H9 (cell line): ENCODE measurements at regions not wholly inside any gene's neighbourhood (a gene's known extent, or its start where the extent isn't known, plus 50 kb on each side); places are given as distances from the start of the nearest gene placed in this dataset.

ENCODE experiments used
- DNase-seq: peaks from one replicate; pipeline ENCODE4 v3.0.0-alpha.2; 2017
- H2AFZ ChIP-seq: one replicate; pipeline ENCODE4 v1.6.1; 2013; ENCODE audit warnings: mild to moderate bottlenecking, low read length, control low read depth, moderate library complexity
- H2AK5ac ChIP-seq: 2 replicates; pipeline ENCODE4 v1.6.1; 2013; ENCODE audit warnings: low read length, control low read depth, mixed read lengths; ENCODE audit not compliant: insufficient read length
- H2BK120ac ChIP-seq: one replicate; pipeline ENCODE4 v1.6.1; 2013; ENCODE audit warnings: low read depth, mild to moderate bottlenecking, low read length, control low read depth, inconsistent platforms; ENCODE audit not compliant: poor library complexity, severe bottlenecking
- H2BK12ac ChIP-seq: 2 replicates; pipeline ENCODE4 v1.6.1; 2013; ENCODE audit warnings: low read length, control low read depth, mixed read lengths, low read depth; ENCODE audit not compliant: insufficient read length
- H2BK15ac ChIP-seq: 2 replicates; pipeline ENCODE4 v1.6.1; 2013; ENCODE audit warnings: low read depth, low read length, control low read depth
- H2BK20ac ChIP-seq: one replicate; pipeline ENCODE4 v1.6.1; 2013; ENCODE audit warnings: low read depth, mild to moderate bottlenecking, low read length, control low read depth, inconsistent platforms; ENCODE audit not compliant: poor library complexity, severe bottlenecking
- H2BK5ac ChIP-seq: 2 replicates; pipeline ENCODE4 v1.6.1; 2013; ENCODE audit warnings: low read length, control low read depth, mixed read lengths; ENCODE audit not compliant: insufficient read length
- H3K14ac ChIP-seq: 2 replicates; pipeline ENCODE4 v1.6.1; 2013; ENCODE audit warnings: low read length, control low read depth; ENCODE audit not compliant: insufficient read depth
- H3K18ac ChIP-seq: 2 replicates; pipeline ENCODE4 v1.6.1; 2013; ENCODE audit warnings: low read depth, mild to moderate bottlenecking, mixed read lengths, low read length, control low read depth; ENCODE audit not compliant: insufficient read length
- H3K23ac ChIP-seq: 2 replicates; pipeline ENCODE4 v1.6.1; 2013; ENCODE audit warnings: low read length, control low read depth, mixed read lengths, low read depth; ENCODE audit not compliant: insufficient read length
- H3K23me2 ChIP-seq: 2 replicates; pipeline ENCODE4 v1.6.1; 2013; ENCODE audit warnings: low read depth, mild to moderate bottlenecking, mixed read lengths, low read length, control low read depth; ENCODE audit not compliant: insufficient read length, poor library complexity, severe bottlenecking
- H3K27ac ChIP-seq: 2 replicates; pipeline ENCODE4 v1.5.1; 2013; ENCODE audit warnings: low read length, control low read depth, mixed read lengths, low read depth; ENCODE audit not compliant: insufficient read length
- H3K27me3 ChIP-seq: 2 replicates; pipeline ENCODE4 v1.6.1; 2013; ENCODE audit warnings: low read length, control low read depth, inconsistent platforms; ENCODE audit not compliant: insufficient read depth
- H3K4ac ChIP-seq: 2 replicates; pipeline ENCODE4 v1.6.1; 2013; ENCODE audit warnings: low read depth, mild to moderate bottlenecking, control low read depth, inconsistent platforms, low read length, moderate library complexity
- H3K4me1 ChIP-seq: 2 replicates; pipeline ENCODE4 v1.6.1; 2013; ENCODE audit warnings: low read length, control low read depth, inconsistent platforms; ENCODE audit not compliant: insufficient read depth
- H3K4me2 ChIP-seq: 2 replicates; pipeline ENCODE4 v1.6.1; 2013; ENCODE audit warnings: low read length, control low read depth, mixed read lengths; ENCODE audit not compliant: insufficient read length, insufficient read depth
- H3K56ac ChIP-seq: 2 replicates; pipeline ENCODE4 v1.6.1; 2013; ENCODE audit warnings: low read depth, mild to moderate bottlenecking, mixed read lengths, low read length, control low read depth; ENCODE audit not compliant: insufficient read length
- H3K79me1 ChIP-seq: 2 replicates; pipeline ENCODE4 v1.6.1; 2013; ENCODE audit warnings: low read depth, mild to moderate bottlenecking, moderate library complexity, low read length, control low read depth, inconsistent platforms; ENCODE audit not compliant: insufficient read depth, poor library complexity, severe bottlenecking
- H3K79me2 ChIP-seq: 2 replicates; pipeline ENCODE4 v1.6.1; 2013; ENCODE audit warnings: low read length, control low read depth, inconsistent platforms; ENCODE audit not compliant: insufficient read depth
- H3K9ac ChIP-seq: 2 replicates; pipeline ENCODE4 v1.6.1; 2013; ENCODE audit warnings: low read length, control low read depth, mixed read lengths; ENCODE audit not compliant: insufficient read length; ENCODE audit errors: extremely low read depth
- H3K9me3 ChIP-seq: one replicate; pipeline ENCODE4 v1.6.1; 2013; ENCODE audit warnings: low read depth, low read length, inconsistent platforms; ENCODE audit not compliant: control insufficient read depth
- H3T11ph ChIP-seq: one replicate; pipeline ENCODE4 v1.6.1; 2013; ENCODE audit warnings: mild to moderate bottlenecking, low read length, control low read depth, inconsistent platforms
- H4K20me1 ChIP-seq: one replicate; pipeline ENCODE4 v1.6.1; 2013; ENCODE audit not compliant: control insufficient read depth, insufficient read length, insufficient read depth
- H4K5ac ChIP-seq: 2 replicates; pipeline ENCODE4 v1.6.1; 2013; ENCODE audit warnings: low read depth, mild to moderate bottlenecking, mixed read lengths, low read length, control low read depth; ENCODE audit not compliant: insufficient read length
- H4K8ac ChIP-seq: replicated peaks from 2 replicates; pipeline ENCODE4 v1.6.1; 2013; ENCODE audit warnings: low read length, control low read depth, mixed read lengths, low read depth; ENCODE audit not compliant: insufficient read length
- H4K91ac ChIP-seq: 2 replicates; pipeline ENCODE4 v1.6.1; 2013; ENCODE audit warnings: low read depth, mild to moderate bottlenecking, moderate library complexity, mixed read lengths, low read length, control low read depth; ENCODE audit not compliant: insufficient read length
- H3K27ac Mint-ChIP-seq, 3 experiments: 2 replicates in 2 of 3; 3 replicates in 1 of 3; pipeline ENCODE4 v1.8.0; 2020 to 2021; ENCODE audit warnings: mixed read lengths in 3 of 3, mild to moderate bottlenecking in 1 of 3, moderate library complexity in 1 of 3
- H3K27me3 Mint-ChIP-seq: 2 replicates; pipeline ENCODE4 v1.8.0; 2021; ENCODE audit warnings: low read depth, mild to moderate bottlenecking, moderate library complexity, mixed read lengths
- H3K36me3 Mint-ChIP-seq, 3 experiments: 2 replicates in 2 of 3; 3 replicates in 1 of 3; pipeline ENCODE4 v1.8.0; 2020 to 2021; ENCODE audit warnings: low read depth in 3 of 3, mixed read lengths in 3 of 3; ENCODE audit not compliant: insufficient read depth in 1 of 3
- H3K4me1 Mint-ChIP-seq, 2 experiments: 2 replicates each; pipeline ENCODE4 v1.8.0; 2020; ENCODE audit warnings: mixed read lengths in 2 of 2
- H3K4me3 Mint-ChIP-seq, 2 experiments: 2 replicates in 1 of 2; 3 replicates in 1 of 2; pipeline ENCODE4 v1.8.0; 2020 to 2021; ENCODE audit warnings: mild to moderate bottlenecking in 2 of 2, mixed read lengths in 2 of 2, moderate library complexity in 1 of 2
- H3K9me3 Mint-ChIP-seq, 2 experiments: 2 replicates in 1 of 2; 3 replicates in 1 of 2; pipeline ENCODE4 v1.8.0; 2020; ENCODE audit warnings: mild to moderate bottlenecking in 2 of 2, mixed read lengths in 2 of 2, moderate library complexity in 1 of 2
- WGBS: extraction: QIAGEN DNeasy Blood & Tissue Kit; methylation state at CpG from one replicate; pipeline ENCODE4 v1.1.7; 2013; ENCODE audit warnings: missing lambda C conversion rate, low lambda C conversion rate, mixed read lengths; ENCODE audit not compliant: insufficient read length; ENCODE audit errors: extremely low coverage; 5-methylcytosine and 5-hydroxymethylcytosine counted together
- TF ChIP-seq, protein P1 (sequence below): fragments of 200-600 bp; sonication (generic); conservative IDR thresholded peaks from 3 replicates; pipeline ENCODE4 v1.8.0; 2021; ENCODE audit warnings: antibody characterized with exemption, mild to moderate bottlenecking

DNA sequence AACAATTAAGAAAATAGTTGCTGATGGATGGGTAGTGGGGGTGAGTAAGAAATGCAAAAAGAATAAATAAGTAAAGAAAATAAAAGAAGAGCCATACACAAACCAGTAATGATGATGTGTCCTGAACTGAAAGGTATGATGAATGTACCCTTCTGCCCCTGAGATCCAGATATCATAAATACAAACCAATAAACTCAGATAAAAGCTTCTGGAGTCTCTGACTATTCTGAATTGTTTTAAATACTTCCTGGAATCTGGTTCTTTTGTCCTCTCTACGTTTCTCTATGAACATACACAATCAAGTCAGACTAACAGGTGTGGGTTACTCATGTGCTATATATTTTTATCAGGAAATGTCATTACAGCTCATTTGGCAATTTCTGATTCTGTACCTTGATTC lies 153.4 kb downstream of the PPP1R2C start:
- Histone ChIP-seq H2BK120ac (no peak overlapping the region), H2BK20ac (no peak overlapping the region), H3K14ac (no peak overlapping the region), H3K9ac (no peak overlapping the region), H2BK5ac (no peak overlapping the region), H3K4me2 (no peak overlapping the region), H4K5ac (no peak overlapping the region), H3K23me2 (no peaks in the 10 kb centered on the region), H2BK15ac (no peak overlapping the region), H3K56ac (no peak overlapping the region), H3K79me1 (no peaks in the 10 kb centered on the region), H4K8ac (no peak overlapping the region), H2AFZ (no peak overlapping the region), H3K27me3 (no peaks in the 10 kb centered on the region), H4K20me1 (no peaks in the 10 kb centered on the region), H3K23ac (no peak overlapping the region), H3K18ac (no peak overlapping the region), H3K4me1 (no peaks in the 10 kb centered on the region), H2BK12ac (no peak overlapping the region), H3K4ac (no peak overlapping the region), H3T11ph (no peak overlapping the region), H3K9me3 (no peaks in the 10 kb centered on the region), H4K91ac (no peak overlapping the region), H3K79me2 (no peaks in the 10 kb centered on the region), H3K27ac (no peak overlapping the region), H2AK5ac (no peak overlapping the region)
- peaks cover 7 to 8% of the 10 kb centered on the region in 2 experiments for H3K4me1 Mint-ChIP-seq
- H3K9me3 Mint-ChIP-seq = peaks cover 0 to 28% of the 10 kb centered on the region in 2 experiments; a peak in 4 of 5 replicates
- no CpG with 5 or more reads among the region's 1 CpG for WGBS
- no peaks in the 10 kb centered on the region for H3K27me3 Mint-ChIP-seq
- no peak overlapping the region for H3K4me3 Mint-ChIP-seq
- DNase-seq = no peak
- H3K36me3 Mint-ChIP-seq = peaks cover 0 to 5% (median 3%) of the 10 kb centered on the region in 3 experiments; a peak in 4 of 7 replicates
- H3K27ac Mint-ChIP-seq = no peak overlapping the region
- TF ChIP-seq, protein P1, sequence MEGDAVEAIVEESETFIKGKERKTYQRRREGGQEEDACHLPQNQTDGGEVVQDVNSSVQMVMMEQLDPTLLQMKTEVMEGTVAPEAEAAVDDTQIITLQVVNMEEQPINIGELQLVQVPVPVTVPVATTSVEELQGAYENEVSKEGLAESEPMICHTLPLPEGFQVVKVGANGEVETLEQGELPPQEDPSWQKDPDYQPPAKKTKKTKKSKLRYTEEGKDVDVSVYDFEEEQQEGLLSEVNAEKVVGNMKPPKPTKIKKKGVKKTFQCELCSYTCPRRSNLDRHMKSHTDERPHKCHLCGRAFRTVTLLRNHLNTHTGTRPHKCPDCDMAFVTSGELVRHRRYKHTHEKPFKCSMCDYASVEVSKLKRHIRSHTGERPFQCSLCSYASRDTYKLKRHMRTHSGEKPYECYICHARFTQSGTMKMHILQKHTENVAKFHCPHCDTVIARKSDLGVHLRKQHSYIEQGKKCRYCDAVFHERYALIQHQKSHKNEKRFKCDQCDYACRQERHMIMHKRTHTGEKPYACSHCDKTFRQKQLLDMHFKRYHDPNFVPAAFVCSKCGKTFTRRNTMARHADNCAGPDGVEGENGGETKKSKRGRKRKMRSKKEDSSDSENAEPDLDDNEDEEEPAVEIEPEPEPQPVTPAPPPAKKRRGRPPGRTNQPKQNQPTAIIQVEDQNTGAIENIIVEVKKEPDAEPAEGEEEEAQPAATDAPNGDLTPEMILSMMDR = no peak
